Hepatocyte (in vitro differentiated cells): ENCODE measurements at regions not wholly inside any gene's neighbourhood (a gene's known extent, or its start where the extent isn't known, plus 50 kb on each side); places are given as distances from the start of the nearest gene placed in this dataset.

Experiments used
- EZH2phosphoT487 ChIP-seq: fragments of 200-600 bp; sonication (generic); IDR thresholded peaks from one replicate; pipeline ENCODE4 v1.6.1; 2018; ENCODE audit warnings: antibody characterized with exemption, mild to moderate bottlenecking, low read depth, moderate library complexity; ENCODE audit not compliant: unreplicated experiment, severe bottlenecking
- TF ChIP-seq, protein P1 (sequence below): fragments of 200-600 bp; sonication (generic); IDR thresholded peaks from 2 replicates; pipeline ENCODE4 v1.5.1; 2016; ENCODE audit warnings: antibody characterized with exemption, mild to moderate bottlenecking; ENCODE audit not compliant: poor library complexity

DNA sequence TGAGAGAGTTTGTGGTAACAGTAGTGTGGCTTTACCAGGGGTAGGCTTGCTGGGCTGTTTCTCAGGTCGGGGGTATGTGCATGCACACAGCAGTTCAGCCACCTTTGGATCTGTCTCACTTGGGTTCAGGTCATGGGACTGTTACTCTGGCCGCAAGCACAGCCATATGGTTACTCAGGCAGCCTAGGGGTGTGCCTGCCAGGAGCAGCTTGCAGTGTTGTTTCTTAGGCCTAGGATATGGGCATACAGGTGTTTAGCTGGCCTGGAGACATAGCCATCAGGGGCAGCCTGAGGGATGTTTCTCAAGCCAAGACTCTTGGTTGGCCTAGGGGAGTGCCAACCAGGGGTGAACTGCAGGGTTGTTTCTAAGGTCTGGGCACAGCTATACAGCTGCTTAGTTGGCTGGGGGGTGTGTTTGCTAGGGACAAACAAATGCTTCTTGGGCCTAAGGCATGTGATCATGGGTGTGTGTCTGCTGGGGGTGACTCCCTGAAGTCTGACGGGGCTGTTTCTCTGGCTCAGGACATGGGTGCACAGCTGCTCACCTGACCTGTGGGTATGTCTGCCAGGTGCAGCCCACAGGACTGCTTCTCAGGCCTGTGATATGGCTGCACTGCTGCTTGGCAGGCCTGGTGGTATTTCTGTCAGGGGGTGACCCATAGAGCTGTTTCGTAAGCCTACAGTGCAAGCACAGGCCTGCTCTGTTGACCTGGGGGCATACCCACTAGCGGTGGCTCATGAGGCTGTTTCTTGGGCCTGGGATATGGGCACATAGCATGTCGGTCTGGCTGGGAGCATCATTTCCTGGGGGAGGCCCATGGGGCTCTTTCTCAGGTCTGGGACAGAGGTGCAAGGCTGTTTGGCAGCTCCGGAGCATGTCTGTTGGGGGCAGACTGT lies 168.0 kb upstream of the THRB start:
- TF ChIP-seq, protein P1, sequence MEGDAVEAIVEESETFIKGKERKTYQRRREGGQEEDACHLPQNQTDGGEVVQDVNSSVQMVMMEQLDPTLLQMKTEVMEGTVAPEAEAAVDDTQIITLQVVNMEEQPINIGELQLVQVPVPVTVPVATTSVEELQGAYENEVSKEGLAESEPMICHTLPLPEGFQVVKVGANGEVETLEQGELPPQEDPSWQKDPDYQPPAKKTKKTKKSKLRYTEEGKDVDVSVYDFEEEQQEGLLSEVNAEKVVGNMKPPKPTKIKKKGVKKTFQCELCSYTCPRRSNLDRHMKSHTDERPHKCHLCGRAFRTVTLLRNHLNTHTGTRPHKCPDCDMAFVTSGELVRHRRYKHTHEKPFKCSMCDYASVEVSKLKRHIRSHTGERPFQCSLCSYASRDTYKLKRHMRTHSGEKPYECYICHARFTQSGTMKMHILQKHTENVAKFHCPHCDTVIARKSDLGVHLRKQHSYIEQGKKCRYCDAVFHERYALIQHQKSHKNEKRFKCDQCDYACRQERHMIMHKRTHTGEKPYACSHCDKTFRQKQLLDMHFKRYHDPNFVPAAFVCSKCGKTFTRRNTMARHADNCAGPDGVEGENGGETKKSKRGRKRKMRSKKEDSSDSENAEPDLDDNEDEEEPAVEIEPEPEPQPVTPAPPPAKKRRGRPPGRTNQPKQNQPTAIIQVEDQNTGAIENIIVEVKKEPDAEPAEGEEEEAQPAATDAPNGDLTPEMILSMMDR, result no peak
- no peak for TF ChIP-seq EZH2phosphoT487
